Mesothelial cell of epicardium (in vitro differentiated cells): ENCODE measurements at regions not wholly inside any gene's neighbourhood (a gene's known extent, or its start where the extent isn't known, plus 50 kb on each side); places are given as distances from the start of the nearest gene placed in this dataset.

ENCODE experiments used
- DNase-seq, 2 experiments: peaks; one replicate each; pipeline ENCODE4 v3.0.0; 2021; ENCODE audit warnings: low spot score in 2 of 2; ENCODE audit not compliant: unreplicated experiment in 2 of 2
- H3K27ac Mint-ChIP-seq: 2 replicates; pipeline ENCODE4 v1.8.0; 2021; ENCODE audit warnings: mixed read lengths
- H3K27me3 Mint-ChIP-seq: 2 replicates; pipeline ENCODE4 v1.8.0; 2021; ENCODE audit warnings: low read depth, mixed read lengths
- H3K36me3 Mint-ChIP-seq: 2 replicates; pipeline ENCODE4 v1.8.0; 2021; ENCODE audit warnings: mixed read lengths
- H3K4me1 Mint-ChIP-seq: 2 replicates; pipeline ENCODE4 v1.8.0; 2021; ENCODE audit warnings: mixed read lengths
- H3K4me3 Mint-ChIP-seq: 2 replicates; pipeline ENCODE4 v1.8.0; 2021; ENCODE audit warnings: mild to moderate bottlenecking, moderate library complexity, mixed read lengths
- H3K9me3 Mint-ChIP-seq: 2 replicates; pipeline ENCODE4 v1.8.0; 2021; ENCODE audit warnings: mixed read lengths
- TF ChIP-seq, protein P1 (sequence below): fragments of 200-600 bp; sonication (generic); IDR thresholded peaks from one replicate; pipeline ENCODE4 v1.5.0; 2021; ENCODE audit warnings: antibody characterized with exemption; ENCODE audit not compliant: unreplicated experiment

DNA sequence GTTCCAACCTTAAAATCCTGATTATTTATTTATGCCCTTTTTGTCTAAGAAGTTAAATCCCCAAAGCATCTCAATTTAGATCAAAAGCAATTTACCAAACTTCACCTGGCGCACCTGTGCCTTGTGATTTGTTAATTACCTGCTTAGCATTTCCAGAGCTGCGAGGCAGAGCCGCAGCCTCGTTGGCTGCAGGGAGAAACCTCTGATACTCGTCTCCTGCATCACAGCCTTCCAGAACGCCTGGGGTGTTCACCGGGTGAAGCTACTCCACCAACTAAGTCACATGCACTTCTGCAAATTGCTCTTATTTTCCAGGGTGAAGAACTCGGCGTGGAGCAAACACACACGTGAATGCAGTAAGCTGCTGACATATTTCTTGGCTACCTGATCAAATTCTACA is 198.1 kb upstream of the RNF32 start:
- H3K9me3 Mint-ChIP-seq: no peaks in the 10 kb centered on the region
- H3K27me3 Mint-ChIP-seq: peaks cover 23% of the 10 kb centered on the region
- H3K4me3 Mint-ChIP-seq: no peak overlapping the region
- no peaks in the 10 kb centered on the region for H3K4me1 Mint-ChIP-seq
- DNase-seq: no peak
- H3K27ac Mint-ChIP-seq: no peak overlapping the region
- no peaks in the 10 kb centered on the region for H3K36me3 Mint-ChIP-seq
- TF ChIP-seq, protein P1, sequence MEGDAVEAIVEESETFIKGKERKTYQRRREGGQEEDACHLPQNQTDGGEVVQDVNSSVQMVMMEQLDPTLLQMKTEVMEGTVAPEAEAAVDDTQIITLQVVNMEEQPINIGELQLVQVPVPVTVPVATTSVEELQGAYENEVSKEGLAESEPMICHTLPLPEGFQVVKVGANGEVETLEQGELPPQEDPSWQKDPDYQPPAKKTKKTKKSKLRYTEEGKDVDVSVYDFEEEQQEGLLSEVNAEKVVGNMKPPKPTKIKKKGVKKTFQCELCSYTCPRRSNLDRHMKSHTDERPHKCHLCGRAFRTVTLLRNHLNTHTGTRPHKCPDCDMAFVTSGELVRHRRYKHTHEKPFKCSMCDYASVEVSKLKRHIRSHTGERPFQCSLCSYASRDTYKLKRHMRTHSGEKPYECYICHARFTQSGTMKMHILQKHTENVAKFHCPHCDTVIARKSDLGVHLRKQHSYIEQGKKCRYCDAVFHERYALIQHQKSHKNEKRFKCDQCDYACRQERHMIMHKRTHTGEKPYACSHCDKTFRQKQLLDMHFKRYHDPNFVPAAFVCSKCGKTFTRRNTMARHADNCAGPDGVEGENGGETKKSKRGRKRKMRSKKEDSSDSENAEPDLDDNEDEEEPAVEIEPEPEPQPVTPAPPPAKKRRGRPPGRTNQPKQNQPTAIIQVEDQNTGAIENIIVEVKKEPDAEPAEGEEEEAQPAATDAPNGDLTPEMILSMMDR: no peak

DNA sequence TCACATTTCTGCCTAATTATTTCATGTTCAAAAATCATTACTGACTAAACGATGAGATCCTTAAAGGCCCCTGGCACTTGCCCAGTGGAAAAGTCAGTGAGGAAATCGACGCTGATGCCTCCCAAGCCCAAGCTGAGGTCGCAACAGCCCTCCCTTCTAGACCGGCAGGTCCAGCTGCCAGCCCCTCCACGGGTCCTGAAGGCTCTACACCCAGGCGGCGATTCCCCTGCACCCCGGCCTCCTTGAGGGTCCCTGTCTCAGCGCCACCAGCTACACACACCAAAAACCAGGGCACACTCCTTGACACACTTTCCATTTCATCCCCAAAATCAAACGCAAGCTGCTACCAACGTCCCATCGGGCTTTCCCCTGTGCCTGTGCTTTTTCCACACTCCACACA is 200.1 kb upstream of the RNF32 start:
- no peak overlapping the region for H3K4me3 Mint-ChIP-seq
- no peak overlapping the region for H3K27ac Mint-ChIP-seq
- H3K9me3 Mint-ChIP-seq: no peaks in the 10 kb centered on the region
- H3K36me3 Mint-ChIP-seq: no peaks in the 10 kb centered on the region
- H3K27me3 Mint-ChIP-seq: peaks cover 23% of the 10 kb centered on the region
- TF ChIP-seq, protein P1: no peak
- H3K4me1 Mint-ChIP-seq: no peaks in the 10 kb centered on the region
- no peak for DNase-seq

DNA sequence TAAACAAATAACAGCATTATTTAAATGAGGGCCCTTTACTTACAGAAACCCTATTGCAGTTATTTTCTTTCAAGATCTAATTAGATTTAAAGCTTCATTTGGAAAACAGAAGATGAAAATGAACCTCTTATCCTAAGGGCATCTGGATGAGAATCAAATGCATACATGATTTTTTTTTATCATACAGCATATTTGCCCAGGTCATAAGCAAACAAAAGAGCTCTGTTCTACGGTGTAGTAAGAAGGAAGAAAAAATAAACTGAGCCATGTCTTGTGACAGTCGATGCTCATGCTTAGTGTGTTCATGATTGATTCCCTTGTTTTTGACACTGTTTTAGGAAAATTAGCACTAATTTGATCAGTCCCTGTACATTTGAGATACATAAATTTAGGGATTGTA is 202.6 kb upstream of the RNF32 start:
- DNase-seq: no peak
- no peaks in the 10 kb centered on the region for H3K4me1 Mint-ChIP-seq
- H3K27me3 Mint-ChIP-seq: peaks cover 13% of the 10 kb centered on the region
- H3K4me3 Mint-ChIP-seq: no peak overlapping the region
- TF ChIP-seq, protein P1: no peak
- H3K36me3 Mint-ChIP-seq: no peaks in the 10 kb centered on the region
- H3K27ac Mint-ChIP-seq: no peak overlapping the region
- no peaks in the 10 kb centered on the region for H3K9me3 Mint-ChIP-seq

DNA sequence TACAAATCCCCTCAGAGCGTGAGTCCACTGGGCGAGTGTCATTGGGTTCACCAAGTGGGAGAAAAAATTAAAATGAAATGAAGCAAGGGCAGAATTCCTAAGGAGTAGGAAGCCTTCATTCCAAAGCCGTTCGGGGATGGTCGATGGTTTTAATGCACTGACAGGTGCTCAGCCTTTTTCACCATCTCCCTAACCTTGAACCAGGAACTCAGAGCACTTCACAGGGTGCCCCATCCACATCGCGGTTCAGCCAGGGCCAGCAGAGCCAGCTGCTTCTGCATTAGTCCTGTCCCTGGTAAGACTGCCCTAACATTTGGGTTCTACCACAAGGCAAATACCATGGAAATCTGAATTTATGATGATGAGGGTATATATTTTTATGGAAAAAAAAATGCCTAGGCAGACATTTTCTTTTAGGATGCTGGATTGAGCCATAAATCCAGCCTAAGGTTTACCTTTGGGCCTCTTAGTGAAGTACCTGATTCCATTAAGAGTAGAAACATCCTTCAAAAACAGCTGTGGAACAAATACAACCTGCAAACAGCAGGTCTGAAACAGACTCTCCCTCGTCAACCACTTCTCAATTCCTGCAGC is 203.5 kb upstream of the RNF32 start:
- H3K36me3 Mint-ChIP-seq: no peaks in the 10 kb centered on the region
- H3K27ac Mint-ChIP-seq: no peak overlapping the region
- no peak overlapping the region for H3K4me3 Mint-ChIP-seq
- H3K9me3 Mint-ChIP-seq: no peaks in the 10 kb centered on the region
- no peak for DNase-seq
- TF ChIP-seq, protein P1: no peak
- no peaks in the 10 kb centered on the region for H3K4me1 Mint-ChIP-seq
- H3K27me3 Mint-ChIP-seq: peaks cover 6% of the 10 kb centered on the region

DNA sequence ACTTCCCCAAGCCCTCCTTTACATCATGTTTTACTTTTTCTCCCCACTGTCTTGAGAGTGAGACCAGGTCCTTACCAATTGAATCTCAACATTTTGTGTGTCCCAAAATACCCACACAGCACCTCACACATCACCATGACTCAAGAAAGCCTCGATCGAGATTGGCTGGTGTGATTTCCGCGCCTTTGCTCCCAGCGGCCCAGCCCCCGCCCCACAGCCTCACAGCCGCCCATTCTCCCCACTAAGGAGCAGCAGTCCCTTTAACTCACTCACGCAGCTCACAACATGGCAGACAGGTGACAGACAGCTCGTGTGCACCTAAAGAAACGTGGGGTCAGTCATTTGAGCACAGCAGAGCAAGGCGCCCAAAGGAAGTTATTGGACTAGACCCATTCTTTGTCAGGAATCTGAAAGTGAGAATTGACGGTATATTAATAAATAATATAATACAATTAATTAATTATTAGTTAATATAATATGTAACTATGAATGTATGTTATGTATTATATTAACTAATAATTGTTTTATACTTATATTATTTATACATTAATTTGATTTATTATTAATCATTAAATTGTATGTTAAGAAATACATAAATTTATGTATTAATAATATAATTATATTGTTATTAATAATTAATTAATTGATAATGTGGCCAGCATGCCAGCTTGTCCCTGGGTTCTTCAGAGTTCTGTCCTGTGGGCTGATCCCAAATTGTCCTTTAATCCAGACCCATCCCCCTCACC is 204.9 kb upstream of the RNF32 start:
- Mint-ChIP-seq H3K27ac (no peak overlapping the region), H3K4me3 (no peak overlapping the region), H3K4me1 (no peaks in the 10 kb centered on the region), H3K9me3 (no peaks in the 10 kb centered on the region), H3K27me3 (peaks cover 2% of the 10 kb centered on the region), H3K36me3 (no peaks in the 10 kb centered on the region)
- TF ChIP-seq, protein P1: no peak
- DNase-seq: no peak
